Naive thymus-derived CD4-positive, alpha-beta T cell (primary cell): ENCODE measurements at regions not wholly inside any gene's neighbourhood (a gene's known extent, or its start where the extent isn't known, plus 50 kb on each side); places are given as distances from the start of the nearest gene placed in this dataset.
A peak's percentile ranks its signal among the peaks of the same experiment; 100 is the strongest.

Experiments
- ATAC-seq: fragments of 150-1000 bp; cut with Tn5 transposase; 2 replicates; pipeline ENCODE4 v1.10.0; 2021; ENCODE audit warnings: mild to moderate bottlenecking, moderate library complexity
- CTCF ChIA-PET: fragments of 350-600 bp; sonication (Branson Sonifier 250); formaldehyde crosslinking; loops from one replicate; lab custom pipeline; 2021; ENCODE audit warnings: antibody characterized with exemption; lab: Charles Lee
- POLR2A ChIA-PET: fragments of 350-600 bp; sonication (Branson Sonifier 250); formaldehyde crosslinking; loops from one replicate; lab custom pipeline; 2021; ENCODE audit warnings: antibody characterized with exemption, inconsistent platforms; lab: Charles Lee
- DNase-seq, 9 donors: peaks; one replicate each; pipeline versions ENCODE4 v3.0.0 to v3.0.0-alpha.2; 2020 to 2022; ENCODE audit warnings: mixed read lengths in 1 of 9
- H3K27ac ChIP-seq: one replicate; pipeline ENCODE4 v1.7.0; 2013; ENCODE audit warnings: mild to moderate bottlenecking, low read depth, low read length, moderate library complexity
- H3K27me3 ChIP-seq, 2 donors: one replicate each; pipeline ENCODE4 v1.7.0; 2013; ENCODE audit warnings: low read length in 2 of 2, mild to moderate bottlenecking in 2 of 2, moderate library complexity in 2 of 2; ENCODE audit not compliant: control insufficient read depth in 2 of 2, insufficient read depth in 2 of 2
- H3K36me3 ChIP-seq, 3 experiments: 1 replicate in 2 of 3; 2 replicates in 1 of 3; pipeline ENCODE4 v1.7.0; 2013; ENCODE audit warnings: low read length in 3 of 3, mild to moderate bottlenecking in 3 of 3, moderate library complexity in 1 of 3; ENCODE audit not compliant: insufficient read depth in 3 of 3, control insufficient read depth in 2 of 3
- H3K4me1 ChIP-seq, 2 donors: one replicate each; pipeline ENCODE4 v1.7.0; 2013; ENCODE audit warnings: low read length in 2 of 2, mild to moderate bottlenecking in 2 of 2, moderate library complexity in 1 of 2; ENCODE audit not compliant: control insufficient read depth in 2 of 2, insufficient read depth in 2 of 2
- H3K4me3 ChIP-seq: 2 replicates; pipeline ENCODE4 v1.7.0; 2013; ENCODE audit warnings: mild to moderate bottlenecking, low read length
- H3K9me3 ChIP-seq, 3 experiments: 1 replicate in 2 of 3; 2 replicates in 1 of 3; pipeline ENCODE4 v1.7.0; 2013; ENCODE audit warnings: low read length in 3 of 3; ENCODE audit not compliant: control insufficient read depth in 2 of 3
- H3K27ac Mint-ChIP-seq, 9 donors: one replicate each; pipeline ENCODE4 v1.8.0; 2020 to 2022; ENCODE audit warnings: mixed read lengths in 9 of 9, mild to moderate bottlenecking in 8 of 9, moderate library complexity in 5 of 9, inconsistent platforms in 2 of 9
- H3K27me3 Mint-ChIP-seq, 5 donors: one replicate each; pipeline ENCODE4 v1.8.0; 2021 to 2022; ENCODE audit warnings: mixed read lengths in 5 of 5, mild to moderate bottlenecking in 1 of 5
- H3K36me3 Mint-ChIP-seq, 5 donors: one replicate each; pipeline ENCODE4 v1.8.0; 2020 to 2022; ENCODE audit warnings: mixed read lengths in 5 of 5, mild to moderate bottlenecking in 3 of 5, inconsistent platforms in 1 of 5
- H3K4me1 Mint-ChIP-seq, 7 donors: one replicate each; pipeline ENCODE4 v1.8.0; 2020 to 2022; ENCODE audit warnings: mixed read lengths in 7 of 7, mild to moderate bottlenecking in 3 of 7, inconsistent platforms in 1 of 7
- H3K4me3 Mint-ChIP-seq, 10 donors: one replicate each; pipeline ENCODE4 v1.8.0; 2020 to 2022; ENCODE audit warnings: mild to moderate bottlenecking in 10 of 10, mixed read lengths in 10 of 10, moderate library complexity in 6 of 10, inconsistent platforms in 2 of 10
- H3K9me3 Mint-ChIP-seq, 11 donors: one replicate each; pipeline ENCODE4 v1.8.0; 2020 to 2022; ENCODE audit warnings: mixed read lengths in 11 of 11, mild to moderate bottlenecking in 4 of 11, inconsistent platforms in 1 of 11, moderate library complexity in 1 of 11
- intact Hi-C, 2 donors: fragments of 100-400 bp; cut with micrococcal nuclease; formaldehyde crosslinking; loops; one replicate each; pipeline ENCODE4 v1.15.1; 2023

DNA sequence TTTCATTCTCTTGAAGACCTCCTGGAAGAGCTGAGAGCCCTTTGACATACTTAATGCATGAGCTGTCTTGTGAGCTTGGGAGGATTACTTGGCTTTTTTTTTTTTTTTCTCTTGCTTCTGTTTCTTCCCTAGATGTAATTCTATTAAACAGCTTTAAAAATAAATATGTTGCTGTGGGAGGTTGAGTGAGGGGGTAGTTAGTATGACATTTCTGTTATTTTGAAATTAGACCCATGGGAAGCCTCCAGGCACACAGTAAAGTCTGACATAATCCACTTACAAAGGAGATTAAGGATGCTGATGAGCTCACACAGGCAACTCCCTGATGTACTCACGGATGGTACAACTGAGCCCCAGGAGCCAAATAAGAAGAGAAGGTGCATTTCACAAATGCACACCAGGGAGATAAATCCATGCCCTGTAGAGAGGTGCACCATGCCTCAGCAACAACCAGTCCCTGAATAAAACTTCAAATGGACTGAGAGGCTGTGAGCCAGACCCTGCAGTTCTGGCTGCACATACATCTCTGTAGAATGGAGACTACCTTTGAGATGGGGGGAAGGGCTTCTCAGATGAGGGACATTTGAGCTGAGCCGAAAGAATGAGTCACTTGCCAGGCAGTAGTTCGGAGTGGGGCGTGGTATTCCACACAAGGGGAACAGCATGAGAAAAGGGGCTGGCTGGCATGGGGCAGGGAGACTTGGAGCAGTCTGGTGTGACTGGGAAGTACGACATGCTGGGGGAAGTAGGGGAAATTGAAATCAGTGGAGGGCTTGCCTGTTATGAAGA, 68.7 kb downstream of the ACTL7B start:
- no peaks in the 10 kb centered on the region for H3K36me3 ChIP-seq
- H3K4me3 Mint-ChIP-seq, result no peak overlapping the region
- no peak for ATAC-seq
- H3K27me3 ChIP-seq, result no peaks in the 10 kb centered on the region
- H3K9me3 Mint-ChIP-seq, result peaks cover 0 to 22% (median 0%) of the 10 kb centered on the region in 11 donors
- DNase-seq, result no peak
- H3K27me3 Mint-ChIP-seq, result peaks cover 0 to 28% (median 8%) of the 10 kb centered on the region in 5 donors
- H3K27ac Mint-ChIP-seq, result no peak overlapping the region
- peaks cover 0 to 24% (median 5%) of the 10 kb centered on the region in 7 donors for H3K4me1 Mint-ChIP-seq
- no peaks in the 10 kb centered on the region for H3K4me1 ChIP-seq
- ChIA-PET CTCF (interaction anchor here (0.6 to 0.7 kb wide), 2 partner anchors 410 to 1433 kb away, joined by 3 to 4 read pairs; no protein-coding TSS in a partner anchor), POLR2A (no interaction called here)
- H3K9me3 ChIP-seq, result no peaks in the 10 kb centered on the region
- H3K27ac ChIP-seq, result no peak overlapping the region
- H3K36me3 Mint-ChIP-seq, result no peaks in the 10 kb centered on the region
- intact Hi-C loops, result no loop called here
- no peak overlapping the region for H3K4me3 ChIP-seq

DNA sequence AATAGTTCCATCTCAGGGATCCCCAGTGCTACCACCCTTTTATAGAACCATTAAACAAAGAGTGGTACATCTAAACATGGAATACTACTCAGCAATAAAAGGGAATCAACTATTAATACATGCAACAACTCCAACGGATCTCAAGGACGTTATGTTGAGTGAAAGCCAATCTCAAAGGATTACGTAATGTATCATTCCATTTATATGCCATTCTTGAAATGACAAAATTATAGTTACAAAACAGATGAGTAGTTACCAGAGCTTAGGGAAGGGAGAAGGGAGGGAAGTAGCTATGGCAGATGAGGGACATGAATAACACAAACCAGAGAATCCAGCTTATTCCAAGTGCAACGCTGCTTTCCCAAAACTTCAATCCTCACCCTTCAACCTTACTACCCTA, 69.5 kb downstream of the ACTL7B start:
- Mint-ChIP-seq H3K4me3 (no peak overlapping the region), H3K4me1 (peaks cover 0 to 24% (median 5%) of the 10 kb centered on the region in 7 donors), H3K36me3 (no peaks in the 10 kb centered on the region), H3K27ac (no peak overlapping the region), H3K9me3 (peaks cover 0 to 15% (median 0%) of the 10 kb centered on the region in 11 donors), H3K27me3 (peaks cover 4 to 36% (median 8%) of the 10 kb centered on the region in 5 donors)
- ChIA-PET CTCF (no interaction called here), POLR2A (no interaction called here)
- Histone ChIP-seq H3K4me1 (no peaks in the 10 kb centered on the region), H3K9me3 (no peaks in the 10 kb centered on the region), H3K4me3 (no peak overlapping the region), H3K36me3 (no peaks in the 10 kb centered on the region), H3K27ac (no peak overlapping the region), H3K27me3 (no peaks in the 10 kb centered on the region)
- ATAC-seq, result no peak
- DNase-seq, result no peak
- intact Hi-C loops, result no loop called here

DNA sequence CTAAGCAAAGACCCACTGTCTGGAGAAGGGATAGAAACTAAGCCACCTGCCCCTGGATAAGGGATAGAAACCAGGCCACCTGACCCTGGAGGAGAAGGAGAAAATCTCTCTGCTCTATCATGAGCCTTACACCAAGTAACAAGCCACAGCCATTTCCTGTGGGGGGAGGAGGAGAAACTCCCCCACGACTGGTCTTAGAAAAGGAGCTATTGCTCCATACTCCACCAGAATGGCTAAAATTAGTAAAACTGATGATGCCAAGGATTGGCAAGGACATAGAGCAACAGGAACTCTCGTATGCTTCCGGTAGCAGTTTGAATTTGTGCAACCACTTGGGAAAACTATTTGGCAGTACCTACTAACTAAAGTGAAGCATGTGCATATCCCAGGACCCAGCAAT, 70.8 kb downstream of the ACTL7B start:
- Mint-ChIP-seq H3K4me1 (peaks cover 0 to 24% (median 5%) of the 10 kb centered on the region in 7 donors), H3K9me3 (peaks cover 0 to 7% (median 0%) of the 10 kb centered on the region in 11 donors), H3K36me3 (no peaks in the 10 kb centered on the region), H3K4me3 (no peak overlapping the region), H3K27ac (no peak overlapping the region), H3K27me3 (peaks cover 5 to 41% (median 12%) of the 10 kb centered on the region in 5 donors)
- H3K4me1 ChIP-seq, result no peaks in the 10 kb centered on the region
- H3K36me3 ChIP-seq, result no peaks in the 10 kb centered on the region
- no peaks in the 10 kb centered on the region for H3K9me3 ChIP-seq
- no peak overlapping the region for H3K4me3 ChIP-seq
- ChIA-PET CTCF (no interaction called here), POLR2A (no interaction called here)
- H3K27ac ChIP-seq, result no peak overlapping the region
- H3K27me3 ChIP-seq, result no peaks in the 10 kb centered on the region
- intact Hi-C loops, result no loop called here
- no peak for DNase-seq
- ATAC-seq, result no peak

DNA sequence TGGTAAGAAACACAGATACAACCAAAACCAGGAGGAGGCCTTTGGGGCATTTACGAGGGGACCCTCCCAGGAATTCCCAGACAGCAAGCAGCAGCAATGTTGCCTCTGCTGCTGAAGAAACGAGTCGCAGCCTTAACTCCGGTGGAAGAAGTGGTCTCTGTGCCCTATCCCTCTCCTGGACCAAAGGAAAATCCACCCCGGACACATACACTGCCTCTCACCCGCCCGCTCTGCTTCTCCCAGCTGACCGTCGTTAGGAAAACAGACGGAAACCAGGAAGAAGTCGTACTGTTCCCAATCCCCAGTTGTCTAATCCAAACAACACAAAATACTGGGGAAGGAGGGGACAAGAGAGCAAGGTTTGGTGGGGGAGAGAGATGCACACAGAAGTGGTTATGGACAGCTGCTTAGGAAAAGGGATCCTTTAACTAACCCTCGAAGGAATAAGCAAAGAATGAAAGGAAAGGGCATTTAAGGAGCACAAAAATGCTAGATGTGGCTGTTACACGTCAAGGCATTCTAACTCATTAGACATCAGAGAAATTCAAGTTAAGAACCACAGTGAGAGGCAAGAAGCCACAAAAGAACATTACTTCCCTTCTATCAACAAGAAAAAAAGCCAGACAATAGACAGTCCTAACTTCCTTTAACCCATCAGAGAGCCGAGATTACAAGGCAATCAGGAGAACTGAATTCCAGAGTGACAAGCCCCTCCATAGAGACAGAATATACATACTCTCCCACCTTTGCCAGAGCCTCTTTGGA, 71.9 kb downstream of the ACTL7B start:
- Histone ChIP-seq H3K9me3 (no peaks in the 10 kb centered on the region), H3K4me3 (no peak overlapping the region), H3K4me1 (no peaks in the 10 kb centered on the region), H3K36me3 (no peaks in the 10 kb centered on the region), H3K27ac (no peak overlapping the region), H3K27me3 (no peaks in the 10 kb centered on the region)
- Mint-ChIP-seq H3K27me3 (peaks cover 5 to 46% (median 20%) of the 10 kb centered on the region in 5 donors), H3K36me3 (no peaks in the 10 kb centered on the region), H3K9me3 (no peaks in the 10 kb centered on the region), H3K4me3 (peak overlapping the region in 1 of 10 donors; percentile 13), H3K4me1 (peaks cover 0 to 24% (median 5%) of the 10 kb centered on the region in 7 donors), H3K27ac (peak overlapping the region in 1 of 9 donors; percentile 47)
- no peak for DNase-seq
- CTCF ChIA-PET, result interaction anchor here (0.5 kb wide), 1 partner anchor 1619 kb away, joined by 3 read pairs; no protein-coding TSS in a partner anchor
- intact Hi-C loops, result no loop called here
- ATAC-seq, result no peak
- POLR2A ChIA-PET, result no interaction called here

DNA sequence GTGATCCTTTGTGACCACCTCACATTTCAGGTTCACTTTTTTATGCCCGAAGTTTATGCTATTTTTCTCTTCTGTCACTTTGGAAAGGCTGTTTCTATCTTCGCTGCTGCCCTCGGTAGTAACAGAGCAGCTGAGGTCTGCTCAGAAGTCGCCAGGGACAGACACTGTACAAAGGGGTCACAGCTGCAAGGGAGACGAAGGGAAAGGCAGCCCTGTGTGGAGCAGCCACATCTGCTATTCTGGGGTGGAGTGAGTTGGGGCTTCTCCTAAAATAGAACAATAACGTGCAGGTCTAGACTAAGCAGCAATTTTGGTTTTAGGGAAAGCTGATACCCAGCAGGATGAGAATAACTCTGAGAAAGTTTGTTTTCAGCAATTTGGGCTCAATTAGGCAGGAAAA, 72.5 kb downstream of the ACTL7B start:
- Mint-ChIP-seq H3K27me3 (peaks cover 5 to 51% (median 25%) of the 10 kb centered on the region in 5 donors), H3K27ac (peak overlapping the region in 1 of 9 donors; percentile 27), H3K4me3 (peak overlapping the region in 1 of 10 donors; percentile 5), H3K4me1 (peaks cover 0 to 24% (median 7%) of the 10 kb centered on the region in 7 donors), H3K36me3 (no peaks in the 10 kb centered on the region), H3K9me3 (peaks cover 0 to under 1% (median 0%) of the 10 kb centered on the region in 11 donors)
- H3K27ac ChIP-seq, result no peak overlapping the region
- ChIA-PET POLR2A (no interaction called here), CTCF (no interaction called here)
- DNase-seq (no peak), ATAC-seq (no peak)
- no peaks in the 10 kb centered on the region for H3K4me1 ChIP-seq
- H3K9me3 ChIP-seq, result no peaks in the 10 kb centered on the region
- H3K27me3 ChIP-seq, result no peaks in the 10 kb centered on the region
- intact Hi-C loops, result no loop called here
- H3K4me3 ChIP-seq, result no peak overlapping the region
- H3K36me3 ChIP-seq, result no peaks in the 10 kb centered on the region

DNA sequence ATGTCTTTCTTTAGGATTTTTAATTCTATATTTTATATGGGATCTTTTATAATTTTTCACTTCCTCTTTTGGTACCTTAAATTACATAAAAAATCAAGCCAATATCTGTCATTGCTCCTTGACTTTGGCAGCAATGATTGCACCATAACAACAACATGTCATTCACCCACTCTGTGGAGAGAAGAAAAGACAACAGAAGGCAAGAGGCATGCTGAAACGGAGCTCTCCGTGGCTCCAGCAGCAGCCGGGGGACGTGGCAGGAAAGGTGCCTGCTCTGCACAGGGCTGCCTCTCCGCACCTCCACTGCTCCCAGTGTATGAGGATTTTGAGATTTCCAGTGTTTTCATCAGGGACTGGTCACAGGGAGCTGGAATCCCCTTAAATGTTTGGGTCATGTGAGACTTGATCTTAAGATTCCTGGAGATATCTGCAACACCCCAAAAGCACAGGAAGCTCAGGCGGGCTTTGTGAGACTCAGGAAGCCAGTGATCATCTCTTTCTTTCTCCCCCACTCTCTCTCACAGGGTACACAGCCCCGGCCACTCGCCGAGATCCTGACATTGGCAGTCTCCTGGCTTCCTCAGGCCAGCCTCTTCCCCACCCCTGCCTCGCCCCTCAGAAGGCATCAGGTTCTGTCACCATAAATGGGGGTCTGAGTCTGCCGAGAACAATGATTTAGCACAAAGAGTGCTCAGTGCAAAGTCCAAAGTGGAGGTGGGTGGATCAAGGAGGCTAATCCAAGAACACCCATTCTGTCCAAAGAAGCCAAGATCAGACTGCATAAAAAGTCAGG, 74.6 kb downstream of the ACTL7B start:
- Histone ChIP-seq H3K4me1 (no peaks in the 10 kb centered on the region), H3K27ac (no peak overlapping the region), H3K4me3 (no peak overlapping the region), H3K9me3 (no peaks in the 10 kb centered on the region), H3K27me3 (no peaks in the 10 kb centered on the region), H3K36me3 (no peaks in the 10 kb centered on the region)
- intact Hi-C loops, result no loop called here
- no peak for ATAC-seq
- CTCF ChIA-PET, result no interaction called here
- H3K4me1 Mint-ChIP-seq, result peaks cover 0 to 24% (median 7%) of the 10 kb centered on the region in 7 donors
- DNase-seq, result no peak
- H3K27me3 Mint-ChIP-seq, result peaks cover 5 to 54% (median 32%) of the 10 kb centered on the region in 5 donors
- H3K9me3 Mint-ChIP-seq, result peaks cover 0 to 2% (median 0%) of the 10 kb centered on the region in 11 donors
- POLR2A ChIA-PET, result no interaction called here
- peak overlapping the region in 4 of 10 donors; percentile 17 to 56 (median 27) for H3K4me3 Mint-ChIP-seq
- H3K36me3 Mint-ChIP-seq, result no peaks in the 10 kb centered on the region
- no peak overlapping the region for H3K27ac Mint-ChIP-seq
